A549 (cell line): ENCODE measurements at regions not wholly inside any gene's neighbourhood (a gene's known extent, or its start where the extent isn't known, plus 50 kb on each side); places are given as distances from the start of the nearest gene placed in this dataset.

Experiments
- ATAC-seq, 2 experiments: fragments of 200-7000 bp in 1 of 2; fragments of >200 bp in 1 of 2; cut with Nextera tagmentation in 1 of 2; cut with Tn5 transposase in 1 of 2; 3 replicates each; pipeline versions ENCODE4 v1.8.0 to v1.9.1; 2018 to 2020; ENCODE audit warnings: mild to moderate bottlenecking in 1 of 2, moderate library complexity in 1 of 2
- CTCF ChIA-PET: fragments of 300-600 bp; sonication (Branson Sonifier 250); formaldehyde crosslinking; extraction: SDS; loops from one replicate; lab custom pipeline; 2021; ENCODE audit warnings: antibody characterized with exemption, inconsistent platforms; lab: Yijun Ruan, JAX
- POLR2A ChIA-PET: fragments of 350-600 bp; formaldehyde crosslinking; extraction: SDS; loops from one replicate; lab custom pipeline; 2021; ENCODE audit warnings: antibody characterized with exemption, inconsistent platforms; lab: Yijun Ruan, JAX
- DNase-seq, 2 experiments: peaks; one replicate each; pipeline versions ENCODE4 v3.0.0 to v3.0.0-alpha.2; 2011 to 2016; ENCODE audit warnings: low read depth in 1 of 2, low spot score in 1 of 2
- FAIRE-seq: peaks from 2 replicates; lab custom pipeline; 2011; peaks lifted over from hg19 to GRCh38; lab: Jason Lieb, UNC
- H3K27ac ChIP-seq, 2 experiments: fragments of >200 bp; sonication (Bioruptor Twin); formaldehyde crosslinking; 3 replicates each; pipeline ENCODE4 v1.5.1; 2016 to 2017
- H3K4me1 ChIP-seq: fragments of >200 bp; sonication (Bioruptor Twin); formaldehyde crosslinking; 3 replicates; pipeline ENCODE4 v1.6.1; 2016
- H3K4me2 ChIP-seq: fragments of >200 bp; sonication (Bioruptor Twin); formaldehyde crosslinking; 3 replicates; pipeline ENCODE4 v1.6.1; 2016
- H3K4me3 ChIP-seq: fragments of >200 bp; sonication (Bioruptor Twin); formaldehyde crosslinking; 3 replicates; pipeline ENCODE4 v1.5.1; 2016
- H3K9me3 ChIP-seq: fragments of >200 bp; sonication (Bioruptor Twin); formaldehyde crosslinking; 3 replicates; pipeline ENCODE4 v1.6.1; 2016
- BCL3 ChIP-seq: fragments of >200 bp; sonication (Bioruptor Twin); formaldehyde crosslinking; IDR thresholded peaks from 3 replicates; pipeline ENCODE4 v1.6.1; 2016
- BHLHE40 ChIP-seq: IDR thresholded peaks from 2 replicates; pipeline ENCODE4 v1.6.1; 2012; ENCODE audit warnings: low read depth, low read length, inconsistent platforms
- CEBPB ChIP-seq, 2 experiments: fragments of >200 bp in 1 of 2; sonication (Bioruptor Twin) in 1 of 2; formaldehyde crosslinking in 1 of 2; IDR thresholded peaks; 2 replicates each; pipeline ENCODE4 v1.6.1; 2012 to 2016
- CHD2 ChIP-seq: fragments of 150-350 bp; IDR thresholded peaks from 2 replicates; pipeline ENCODE4 v1.6.1; 2014; ENCODE audit warnings: low read length; ENCODE audit not compliant: partially characterized antibody
- CTCF ChIP-seq: fragments of >200 bp; sonication (Bioruptor Twin); formaldehyde crosslinking; IDR thresholded peaks from 3 replicates; pipeline ENCODE4 v1.5.1; 2016
- E2F6 ChIP-seq: IDR thresholded peaks from 2 replicates; pipeline ENCODE4 v1.6.1; 2012; ENCODE audit warnings: low read depth, borderline replicate concordance
- EHF ChIP-seq: fragments of 250-450 bp; sonication (Bioruptor Pico); IDR thresholded peaks from 2 replicates; pipeline ENCODE4 v1.5.0; 2020; ENCODE audit warnings: mild to moderate bottlenecking
- ELK1 ChIP-seq: fragments of 150-350 bp; IDR thresholded peaks from 2 replicates; pipeline ENCODE4 v1.6.1; 2014; ENCODE audit warnings: low read depth, mild to moderate bottlenecking, low read length
- FOSB ChIP-seq: fragments of 250-450 bp; sonication (Bioruptor Pico); IDR thresholded peaks from 2 replicates; pipeline ENCODE4 v1.5.0; 2020; ENCODE audit warnings: mild to moderate bottlenecking, moderate library complexity
- HDAC2 ChIP-seq: fragments of 200-600 bp; sonication (generic); IDR thresholded peaks from 2 replicates; pipeline ENCODE4 v1.6.1; 2016
- HEYL ChIP-seq: fragments of 250-450 bp; sonication (Bioruptor Pico); IDR thresholded peaks from 2 replicates; pipeline ENCODE4 v1.8.0; 2021; ENCODE audit warnings: mild to moderate bottlenecking, moderate library complexity
- HMGXB4 ChIP-seq: fragments of 250-450 bp; sonication (Bioruptor Pico); IDR thresholded peaks from 2 replicates; pipeline ENCODE4 v1.5.0; 2021; ENCODE audit warnings: mild to moderate bottlenecking, moderate library complexity, borderline replicate concordance
- HOXA7 ChIP-seq: fragments of 250-450 bp; sonication (Bioruptor Pico); IDR thresholded peaks from 2 replicates; pipeline ENCODE4 v1.5.0; 2020; ENCODE audit warnings: mild to moderate bottlenecking, moderate library complexity
- JUN ChIP-seq, 2 experiments: fragments of >200 bp; sonication (Bioruptor Twin); formaldehyde crosslinking; IDR thresholded peaks; 2 replicates in 1 of 2; 3 replicates in 1 of 2; pipeline ENCODE4 v1.6.1; 2016 to 2017
- JUNB ChIP-seq: fragments of >200 bp; sonication (Bioruptor Twin); formaldehyde crosslinking; IDR thresholded peaks from 2 replicates; pipeline ENCODE4 v1.6.1; 2016
- MAFK ChIP-seq: fragments of 450-650 bp; IDR thresholded peaks from 2 replicates; pipeline ENCODE4 v1.6.1; 2014; ENCODE audit not compliant: partially characterized antibody
- NFE2L2 ChIP-seq: fragments of 150-350 bp; conservative IDR thresholded peaks from 2 replicates; pipeline ENCODE4 v1.6.1; 2014; ENCODE audit warnings: low read length
- NPAS2 ChIP-seq: fragments of 250-450 bp; sonication (Bioruptor Pico); IDR thresholded peaks from 2 replicates; pipeline ENCODE4 v1.8.0; 2022; ENCODE audit warnings: mild to moderate bottlenecking, moderate library complexity, borderline replicate concordance
- PHF8 ChIP-seq: fragments of 200-600 bp; sonication (generic); IDR thresholded peaks from 2 replicates; pipeline ENCODE4 v1.6.1; 2016; ENCODE audit warnings: low read depth, mild to moderate bottlenecking, antibody characterized with exemption, moderate library complexity, borderline replicate concordance
- POLR2A ChIP-seq: IDR thresholded peaks from 2 replicates; pipeline ENCODE4 v1.6.1; 2012; ENCODE audit warnings: mild to moderate bottlenecking, low read length
- POLR2AphosphoS2 ChIP-seq: conservative IDR thresholded peaks from 2 replicates; pipeline ENCODE4 v1.6.1; 2012; ENCODE audit warnings: low read length, improper control_type of control experiment, inconsistent platforms
- RAD21 ChIP-seq, 2 experiments: fragments of >200 bp in 1 of 2; sonication (Bioruptor Twin) in 1 of 2; formaldehyde crosslinking in 1 of 2; IDR thresholded peaks in 1 of 2; conservative IDR thresholded peaks in 1 of 2; 2 replicates in 1 of 2; 3 replicates in 1 of 2; pipeline ENCODE4 v1.6.1; 2012 to 2018; ENCODE audit warnings: inconsistent platforms in 1 of 2
- RFX5 ChIP-seq: fragments of 450-650 bp; IDR thresholded peaks from 2 replicates; pipeline ENCODE4 v1.7.1; 2014; ENCODE audit warnings: antibody characterized with exemption, mild to moderate bottlenecking, moderate library complexity
- SREBF2 ChIP-seq: fragments of 450-650 bp; IDR thresholded peaks from 2 replicates; pipeline ENCODE4 v1.6.1; 2014; ENCODE audit warnings: mild to moderate bottlenecking, moderate library complexity
- TFCP2L1 ChIP-seq: fragments of 250-450 bp; sonication (Bioruptor Pico); IDR thresholded peaks from 2 replicates; pipeline ENCODE4 v1.5.0; 2021; ENCODE audit warnings: mild to moderate bottlenecking
- TP53 ChIP-seq: fragments of 250-450 bp; sonication (Bioruptor Pico); IDR thresholded peaks from 2 replicates; pipeline ENCODE4 v1.5.0; 2021; ENCODE audit warnings: mild to moderate bottlenecking, moderate library complexity
- USF2 ChIP-seq: fragments of 450-650 bp; IDR thresholded peaks from 2 replicates; pipeline ENCODE4 v1.6.1; 2014; ENCODE audit warnings: antibody characterized with exemption
- ZFP36 ChIP-seq: fragments of 450-650 bp; IDR thresholded peaks from 2 replicates; pipeline ENCODE4 v1.6.1; 2014; ENCODE audit warnings: borderline replicate concordance; ENCODE audit not compliant: partially characterized antibody
- WGBS: methylation state at CpG from one replicate; pipeline ENCODE4 v1.1.6; 2017; ENCODE audit errors: missing lambda C conversion rate; 5-methylcytosine and 5-hydroxymethylcytosine counted together

- TF ChIP-seq POLR2AphosphoS2 = no peak
- TF ChIP-seq USF2 = no peak
- no peak for TF ChIP-seq RAD21 (conservative IDR thresholded peaks at IDR 0.05 in 1 of 2, IDR thresholded peaks at IDR 0.05 in 1 of 2)
- TF ChIP-seq E2F6 = no peak
- TF ChIP-seq EHF (CRISPR knock-in tag) = no peak
- TF ChIP-seq SREBF2 = no peak
- no peak for TF ChIP-seq HMGXB4 (CRISPR knock-in tag)
- no peak for TF ChIP-seq MAFK
- no peak for TF ChIP-seq TP53 (CRISPR knock-in tag)
- TF ChIP-seq RFX5 = no peak
- TF ChIP-seq HEYL (CRISPR knock-in tag) = no peak
- no peak for TF ChIP-seq ZFP36
- no peak for TF ChIP-seq CEBPB (IDR thresholded peaks at IDR 0.05)
- TF ChIP-seq JUN (IDR thresholded peaks at IDR 0.05) = no peak
- no peak for TF ChIP-seq ELK1
- TF ChIP-seq BCL3 = no peak
- TF ChIP-seq POLR2A = no peak
- no peak for TF ChIP-seq HOXA7 (CRISPR knock-in tag)
- no peak for TF ChIP-seq JUNB
- no peak for TF ChIP-seq BHLHE40
- TF ChIP-seq, all 56 proteins: peak for 0
- ChIA-PET POLR2A (interaction anchor here (0.7 kb wide), 1 partner anchor 20 kb away, joined by 6 read pairs; no protein-coding TSS in a partner anchor), CTCF (no interaction called here)
- no peak for ATAC-seq
- no peak for DNase-seq
- Histone ChIP-seq H3K9me3 (no peaks in the 10 kb centered on the region), H3K4me2 (no peak overlapping the region), H3K4me1 (no peaks in the 10 kb centered on the region), H3K4me3 (no peak overlapping the region), H3K27ac (no peak overlapping the region)
- WGBS = 61% methylated on average over 6 of the region's 6 CpGs
- no peak for FAIRE-seq
Measured at GRCh38 chr10:113230011-113230610, 280.1 kb downstream of the TCF7L2 start.

GRCh38 chr10:113232928-113233511 is 283.0 kb downstream of the TCF7L2 start:
- Histone ChIP-seq H3K4me2 (no peak overlapping the region), H3K4me1 (no peaks in the 10 kb centered on the region), H3K27ac (no peak overlapping the region), H3K4me3 (no peak overlapping the region), H3K9me3 (no peaks in the 10 kb centered on the region)
- FAIRE-seq = no peak
- DNase-seq = no peak
- ChIA-PET CTCF (interaction anchor here (0.7 to 1.7 kb wide), 2 partner anchors 11 to 22 kb away, joined by 3 to 4 read pairs; no protein-coding TSS in a partner anchor), POLR2A (no interaction called here)
- WGBS = 82% methylated on average over 5 of the region's 5 CpGs
- ATAC-seq = no peak
- TF ChIP-seq NFE2L2 (no peak), RFX5 (no peak), CHD2 (no peak), HMGXB4 (CRISPR knock-in tag) (no peak), E2F6 (no peak), PHF8 (no peak), HOXA7 (CRISPR knock-in tag) (no peak), FOSB (CRISPR knock-in tag) (no peak), TFCP2L1 (CRISPR knock-in tag) (no peak), POLR2AphosphoS2 (no peak), NPAS2 (CRISPR knock-in tag) (no peak), HDAC2 (no peak), CTCF (no peak)
